Thymus (tissue), 11 donors: ENCODE measurements at regions not wholly inside any gene's neighbourhood (a gene's known extent, or its start where the extent isn't known, plus 50 kb on each side); places are given as distances from the start of the nearest gene placed in this dataset.

Experiments
- DNase-seq, 9 donors: peaks; one replicate each; pipeline ENCODE4 v3.0.0-alpha.2; 2013; ENCODE audit warnings: low spot score in 9 of 9, low read depth in 6 of 9, missing footprints in 1 of 9
- H3K27ac ChIP-seq, 2 donors: one replicate each; pipeline ENCODE4 v1.5.1; 2013; ENCODE audit warnings: control low read depth in 1 of 2, low read depth in 1 of 2, low read length in 1 of 2, mild to moderate bottlenecking in 1 of 2, moderate library complexity in 1 of 2
- H3K27me3 ChIP-seq, 2 donors: one replicate each; pipeline ENCODE4 v1.5.1; 2013; ENCODE audit warnings: low read length in 1 of 2; ENCODE audit not compliant: control insufficient read depth in 2 of 2, insufficient read depth in 1 of 2
- H3K36me3 ChIP-seq, 2 donors: one replicate each; pipeline ENCODE4 v1.5.1; 2013; ENCODE audit warnings: low read length in 1 of 2, mild to moderate bottlenecking in 1 of 2, moderate library complexity in 1 of 2; ENCODE audit not compliant: control insufficient read depth in 2 of 2, insufficient read depth in 2 of 2
- H3K4me1 ChIP-seq, 2 donors: one replicate each; pipeline ENCODE4 v1.5.1; 2013; ENCODE audit warnings: low read length in 2 of 2; ENCODE audit not compliant: control insufficient read depth in 2 of 2, insufficient read depth in 2 of 2
- H3K4me3 ChIP-seq, 2 donors: one replicate each; pipeline ENCODE4 v1.5.1; 2013; ENCODE audit warnings: low read length in 2 of 2, control low read depth in 1 of 2, mild to moderate bottlenecking in 1 of 2
- H3K9me3 ChIP-seq, 2 donors: one replicate each; pipeline ENCODE4 v1.5.1; 2013; ENCODE audit warnings: low read length in 1 of 2, mild to moderate bottlenecking in 1 of 2; ENCODE audit not compliant: control insufficient read depth in 2 of 2, insufficient read depth in 1 of 2
- WGBS: extraction: QIAGEN DNeasy Blood & Tissue Kit; methylation state at CpG from one replicate; pipeline ENCODE4 v1.1.7; 2013; 5-methylcytosine and 5-hydroxymethylcytosine counted together
- donor health status: healthy.

GRCh38 chr9:88794100-88794499, 197.2 kb upstream of the S1PR3 start:
- H3K36me3 ChIP-seq: no peaks in the 10 kb centered on the region
- H3K4me1 ChIP-seq: peaks cover 7% of the 10 kb centered on the region in 2 donors
- no peak overlapping the region for H3K27ac ChIP-seq
- whole genome bisulfite sequencing: 42% methylated on average over 5 of the region's 5 CpGs
- DNase-seq: peak in 1 of 9 donors; percentile 28
- H3K27me3 ChIP-seq: no peaks in the 10 kb centered on the region
- no peak overlapping the region for H3K4me3 ChIP-seq
- no peaks in the 10 kb centered on the region for H3K9me3 ChIP-seq

- peaks cover 0 to 8% of the 10 kb centered on the region in 2 donors for H3K27me3 ChIP-seq
- no peak overlapping the region for H3K27ac ChIP-seq
- no peak overlapping the region for H3K4me3 ChIP-seq
- H3K9me3 ChIP-seq: no peaks in the 10 kb centered on the region
- WGBS: 97% methylated on average over 2 of the region's 2 CpGs
- no peak for DNase-seq
- H3K36me3 ChIP-seq: no peaks in the 10 kb centered on the region
- peaks cover 7% of the 10 kb centered on the region in 2 donors for H3K4me1 ChIP-seq
Measured at GRCh38 chr9:88796947-88797346, 194.3 kb upstream of the S1PR3 start.

- DNase-seq: no peak
- H3K4me1 ChIP-seq: peaks cover 7% of the 10 kb centered on the region in 2 donors
- peaks cover 4 to 15% of the 10 kb centered on the region in 2 donors for H3K27me3 ChIP-seq
- WGBS: 98% methylated on average over 4 of the region's 4 CpGs
- no peak overlapping the region for H3K4me3 ChIP-seq
- H3K36me3 ChIP-seq: no peaks in the 10 kb centered on the region
- no peak overlapping the region for H3K27ac ChIP-seq
- no peaks in the 10 kb centered on the region for H3K9me3 ChIP-seq
Measured at GRCh38 chr9:88798476-88798875, 192.8 kb upstream of the S1PR3 start.

GRCh38 chr9:88799541-88800328, 191.5 kb upstream of the S1PR3 start:
- H3K27me3 ChIP-seq: peaks cover 4 to 17% of the 10 kb centered on the region in 2 donors
- no peak overlapping the region for H3K27ac ChIP-seq
- H3K4me3 ChIP-seq: no peak overlapping the region
- H3K9me3 ChIP-seq: no peaks in the 10 kb centered on the region
- 70% methylated on average over 6 of the region's 6 CpGs for WGBS
- H3K36me3 ChIP-seq: no peaks in the 10 kb centered on the region
- no peak for DNase-seq
- H3K4me1 ChIP-seq: no peaks in the 10 kb centered on the region

GRCh38 chr9:88800329-88800682, 191.0 kb upstream of the S1PR3 start:
- no peak for DNase-seq
- Histone ChIP-seq H3K4me1 (no peaks in the 10 kb centered on the region), H3K9me3 (no peaks in the 10 kb centered on the region), H3K4me3 (no peak overlapping the region), H3K27me3 (peaks cover 4 to 17% of the 10 kb centered on the region in 2 donors), H3K36me3 (no peaks in the 10 kb centered on the region), H3K27ac (no peak overlapping the region)
- WGBS: 66% methylated on average over 3 of the region's 3 CpGs

- DNase-seq: no peak
- Histone ChIP-seq H3K4me3 (no peak overlapping the region), H3K4me1 (no peaks in the 10 kb centered on the region), H3K27ac (no peak overlapping the region), H3K9me3 (no peaks in the 10 kb centered on the region), H3K27me3 (peaks cover 7 to 18% of the 10 kb centered on the region in 2 donors), H3K36me3 (no peaks in the 10 kb centered on the region)
- WGBS: 95% methylated on average over 2 of the region's 2 CpGs
Measured at GRCh38 chr9:88801214-88801796, 190.0 kb upstream of the S1PR3 start.

GRCh38 chr9:88802533-88802932, 188.7 kb upstream of the S1PR3 start:
- H3K36me3 ChIP-seq: no peaks in the 10 kb centered on the region
- no peak for DNase-seq
- WGBS: 95% methylated on average over 5 of the region's 5 CpGs
- H3K27ac ChIP-seq: no peak overlapping the region
- H3K27me3 ChIP-seq: peaks cover 7 to 22% of the 10 kb centered on the region in 2 donors
- H3K4me1 ChIP-seq: no peaks in the 10 kb centered on the region
- H3K9me3 ChIP-seq: no peaks in the 10 kb centered on the region
- no peak overlapping the region for H3K4me3 ChIP-seq

GRCh38 chr9:88803546-88804253, 187.6 kb upstream of the S1PR3 start:
- peaks cover 7 to 22% of the 10 kb centered on the region in 2 donors for H3K27me3 ChIP-seq
- no peak for DNase-seq
- no peak overlapping the region for H3K27ac ChIP-seq
- no peaks in the 10 kb centered on the region for H3K9me3 ChIP-seq
- WGBS: 90% methylated on average over 4 of the region's 4 CpGs
- no peak overlapping the region for H3K4me3 ChIP-seq
- no peaks in the 10 kb centered on the region for H3K4me1 ChIP-seq
- no peaks in the 10 kb centered on the region for H3K36me3 ChIP-seq

GRCh38 chr9:88804254-88804596, 187.0 kb upstream of the S1PR3 start:
- H3K36me3 ChIP-seq: no peaks in the 10 kb centered on the region
- H3K27me3 ChIP-seq: peaks cover 7 to 22% of the 10 kb centered on the region in 2 donors
- H3K9me3 ChIP-seq: no peaks in the 10 kb centered on the region
- H3K27ac ChIP-seq: no peak overlapping the region
- no peak overlapping the region for H3K4me3 ChIP-seq
- no peak for DNase-seq
- WGBS: 93% methylated on average over 2 of the region's 2 CpGs
- H3K4me1 ChIP-seq: no peaks in the 10 kb centered on the region
